Keratinocyte (primary cell): ENCODE measurements at regions not wholly inside any gene's neighbourhood (a gene's known extent, or its start where the extent isn't known, plus 50 kb on each side); places are given as distances from the start of the nearest gene placed in this dataset.

Experiments
- EZH2 ChIP-seq: IDR thresholded peaks from one replicate; pipeline ENCODE4 v1.6.1; 2012; ENCODE audit warnings: inconsistent platforms, mild to moderate bottlenecking, low read length, moderate library complexity
- TF ChIP-seq, protein P1 (sequence below), 3 experiments: IDR thresholded peaks in 1 of 3; conservative IDR thresholded peaks in 1 of 3; optimal IDR thresholded peaks in 1 of 3; 2 replicates in 2 of 3; 3 replicates in 1 of 3; pipeline versions ENCODE3 to v1.5.1; 2011; ENCODE audit warnings: low read length in 3 of 3, mild to moderate bottlenecking in 3 of 3, moderate library complexity in 2 of 3, control low read depth in 1 of 3, inconsistent platforms in 1 of 3; ENCODE audit not compliant: insufficient read depth in 2 of 3; ENCODE audit errors: extremely low read depth in 1 of 3

DNA sequence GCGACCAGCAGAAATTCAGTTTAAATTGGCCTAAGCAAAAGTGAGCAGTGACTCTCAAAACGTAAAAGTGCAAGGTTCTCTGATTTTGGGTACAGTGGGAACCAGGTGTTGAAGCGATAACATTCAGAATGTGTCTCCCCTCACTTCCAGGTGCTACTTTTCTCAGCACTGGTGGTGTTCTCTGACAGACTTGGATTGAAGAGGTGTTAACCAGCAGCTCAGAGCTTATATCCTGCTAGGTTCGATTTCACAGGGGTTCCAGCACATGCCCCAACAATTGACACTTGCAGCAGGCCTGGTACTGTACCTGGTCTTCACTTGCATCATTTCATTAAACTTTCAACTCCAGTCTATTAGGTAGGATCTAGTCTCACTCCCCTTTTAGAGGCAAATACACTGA lies 680.2 kb downstream of the VRK1 start:
- TF ChIP-seq, protein P1, sequence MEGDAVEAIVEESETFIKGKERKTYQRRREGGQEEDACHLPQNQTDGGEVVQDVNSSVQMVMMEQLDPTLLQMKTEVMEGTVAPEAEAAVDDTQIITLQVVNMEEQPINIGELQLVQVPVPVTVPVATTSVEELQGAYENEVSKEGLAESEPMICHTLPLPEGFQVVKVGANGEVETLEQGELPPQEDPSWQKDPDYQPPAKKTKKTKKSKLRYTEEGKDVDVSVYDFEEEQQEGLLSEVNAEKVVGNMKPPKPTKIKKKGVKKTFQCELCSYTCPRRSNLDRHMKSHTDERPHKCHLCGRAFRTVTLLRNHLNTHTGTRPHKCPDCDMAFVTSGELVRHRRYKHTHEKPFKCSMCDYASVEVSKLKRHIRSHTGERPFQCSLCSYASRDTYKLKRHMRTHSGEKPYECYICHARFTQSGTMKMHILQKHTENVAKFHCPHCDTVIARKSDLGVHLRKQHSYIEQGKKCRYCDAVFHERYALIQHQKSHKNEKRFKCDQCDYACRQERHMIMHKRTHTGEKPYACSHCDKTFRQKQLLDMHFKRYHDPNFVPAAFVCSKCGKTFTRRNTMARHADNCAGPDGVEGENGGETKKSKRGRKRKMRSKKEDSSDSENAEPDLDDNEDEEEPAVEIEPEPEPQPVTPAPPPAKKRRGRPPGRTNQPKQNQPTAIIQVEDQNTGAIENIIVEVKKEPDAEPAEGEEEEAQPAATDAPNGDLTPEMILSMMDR (optimal IDR thresholded peaks at IDR 0.05 in 1 of 3, IDR thresholded peaks at IDR 0.05 in 1 of 3, conservative IDR thresholded peaks at IDR 0.05 in 1 of 3; ENCODE audit: extremely low read depth in 1 of 3, insufficient read depth in 2 of 3, low read length in 3 of 3), result no peak
- no peak for TF ChIP-seq EZH2
